ENCODE measurements at regions not wholly inside any gene's neighbourhood (a gene's known extent, or its start where the extent isn't known, plus 50 kb on each side); places are given as distances from the start of the nearest gene placed in this dataset.
A peak's percentile ranks its signal among the peaks of the same experiment; 100 is the strongest.

DNA sequence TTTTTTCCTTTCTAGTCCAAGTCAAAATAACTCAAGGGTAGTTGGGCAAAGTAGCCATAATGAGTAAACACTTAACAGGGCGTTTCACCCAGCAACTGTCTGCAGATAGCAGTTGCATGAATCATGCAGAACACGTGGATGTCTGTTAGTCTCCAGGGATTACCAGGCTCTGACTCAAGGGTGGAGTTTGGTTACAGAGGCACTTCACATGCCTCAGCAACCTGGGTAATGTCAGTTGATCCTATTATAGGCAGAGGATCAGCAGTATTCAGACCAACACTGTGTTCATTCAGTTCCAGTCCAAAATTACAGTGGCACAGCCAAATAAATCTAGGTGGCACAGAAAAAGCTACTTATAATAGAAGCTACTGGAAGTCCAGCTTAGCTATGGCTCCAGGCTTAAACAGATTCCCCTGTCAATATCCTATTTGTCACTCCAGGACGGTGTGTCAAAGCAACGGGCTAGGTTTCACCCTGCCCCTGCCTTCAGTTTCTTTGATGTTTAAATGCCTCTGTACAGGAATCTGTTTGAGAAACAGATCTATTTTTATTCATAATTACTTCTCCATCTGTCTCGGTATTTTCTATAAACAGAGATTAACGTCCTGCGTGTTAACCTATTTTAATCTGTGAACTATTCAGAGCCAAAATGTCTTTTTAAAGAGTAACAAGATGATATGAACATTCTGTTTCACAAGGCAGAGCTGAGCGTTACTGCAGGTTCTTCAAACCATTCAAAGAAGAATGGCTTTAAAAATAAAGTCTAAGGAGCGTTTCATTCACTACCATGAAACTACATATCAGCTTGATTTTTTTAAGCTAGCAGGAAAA is 162.6 kb upstream of the AKR1E2 start (continued):
- TF ChIP-seq, protein P1, sequence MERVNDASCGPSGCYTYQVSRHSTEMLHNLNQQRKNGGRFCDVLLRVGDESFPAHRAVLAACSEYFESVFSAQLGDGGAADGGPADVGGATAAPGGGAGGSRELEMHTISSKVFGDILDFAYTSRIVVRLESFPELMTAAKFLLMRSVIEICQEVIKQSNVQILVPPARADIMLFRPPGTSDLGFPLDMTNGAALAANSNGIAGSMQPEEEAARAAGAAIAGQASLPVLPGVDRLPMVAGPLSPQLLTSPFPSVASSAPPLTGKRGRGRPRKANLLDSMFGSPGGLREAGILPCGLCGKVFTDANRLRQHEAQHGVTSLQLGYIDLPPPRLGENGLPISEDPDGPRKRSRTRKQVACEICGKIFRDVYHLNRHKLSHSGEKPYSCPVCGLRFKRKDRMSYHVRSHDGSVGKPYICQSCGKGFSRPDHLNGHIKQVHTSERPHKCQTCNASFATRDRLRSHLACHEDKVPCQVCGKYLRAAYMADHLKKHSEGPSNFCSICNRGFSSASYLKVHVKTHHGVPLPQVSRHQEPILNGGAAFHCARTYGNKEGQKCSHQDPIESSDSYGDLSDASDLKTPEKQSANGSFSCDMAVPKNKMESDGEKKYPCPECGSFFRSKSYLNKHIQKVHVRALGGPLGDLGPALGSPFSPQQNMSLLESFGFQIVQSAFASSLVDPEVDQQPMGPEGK (tag by site-specific recombination; IDR thresholded peaks at IDR 0.05): peak; percentile 47; the same call in 1 of the 2 replicates
- TF ChIP-seq ZNF843 (tag by site-specific recombination; IDR thresholded peaks at IDR 0.05) (peak; percentile 84), ZNF76 (tag by site-specific recombination; IDR thresholded peaks at IDR 0.05; ENCODE audit: borderline replicate concordance, low read depth) (peak; percentile 77), ZNF791 (tag by site-specific recombination; IDR thresholded peaks at IDR 0.05) (no peak), ZSCAN23 (tag by site-specific recombination; IDR thresholded peaks at IDR 0.05) (peak; percentile 69; the same call in 1 of the 2 replicates), ZNF654 (tag by site-specific recombination; IDR thresholded peaks at IDR 0.05; ENCODE audit: low read depth) (peak; percentile 4; the same call in 1 of the 2 replicates), ZNF335 (tag by site-specific recombination; conservative IDR thresholded peaks at IDR 0.05) (peak; percentile 33; the same call in 1 of the 2 replicates), ZNF174 (tag by site-specific recombination; IDR thresholded peaks at IDR 0.05) (no peak), SETDB1 (IDR thresholded peaks at IDR 0.05; ENCODE audit: insufficient read length, low read length) (peak; percentile 34), OVOL3 (tag by site-specific recombination; IDR thresholded peaks at IDR 0.05) (peak; percentile 80; the same call in 1 of the 2 replicates), ZNF18 (tag by site-specific recombination; IDR thresholded peaks at IDR 0.05) (no peak), GLI4 (tag by site-specific recombination; IDR thresholded peaks at IDR 0.05) (no peak), ZNF580 (tag by site-specific recombination; IDR thresholded peaks at IDR 0.05) (peak; percentile 66), ZNF629 (tag by site-specific recombination; IDR thresholded peaks at IDR 0.05) (peak; percentile 91), KLF1 (tag by site-specific recombination; IDR thresholded peaks at IDR 0.05) (peak; percentile 93), ZNF2 (tag by site-specific recombination; IDR thresholded peaks at IDR 0.05) (no peak; the same call in 1 of the 2 replicates), ZBTB48 (tag by site-specific recombination; IDR thresholded peaks at IDR 0.05) (no peak), ZNF391 (tag by site-specific recombination; IDR thresholded peaks at IDR 0.05; ENCODE audit: borderline replicate concordance, low read depth) (peak; percentile 80; the same call in 1 of the 2 replicates), ZNF600 (tag by site-specific recombination; IDR thresholded peaks at IDR 0.05) (peak; percentile 79)
- TF ChIP-seq, protein P2, sequence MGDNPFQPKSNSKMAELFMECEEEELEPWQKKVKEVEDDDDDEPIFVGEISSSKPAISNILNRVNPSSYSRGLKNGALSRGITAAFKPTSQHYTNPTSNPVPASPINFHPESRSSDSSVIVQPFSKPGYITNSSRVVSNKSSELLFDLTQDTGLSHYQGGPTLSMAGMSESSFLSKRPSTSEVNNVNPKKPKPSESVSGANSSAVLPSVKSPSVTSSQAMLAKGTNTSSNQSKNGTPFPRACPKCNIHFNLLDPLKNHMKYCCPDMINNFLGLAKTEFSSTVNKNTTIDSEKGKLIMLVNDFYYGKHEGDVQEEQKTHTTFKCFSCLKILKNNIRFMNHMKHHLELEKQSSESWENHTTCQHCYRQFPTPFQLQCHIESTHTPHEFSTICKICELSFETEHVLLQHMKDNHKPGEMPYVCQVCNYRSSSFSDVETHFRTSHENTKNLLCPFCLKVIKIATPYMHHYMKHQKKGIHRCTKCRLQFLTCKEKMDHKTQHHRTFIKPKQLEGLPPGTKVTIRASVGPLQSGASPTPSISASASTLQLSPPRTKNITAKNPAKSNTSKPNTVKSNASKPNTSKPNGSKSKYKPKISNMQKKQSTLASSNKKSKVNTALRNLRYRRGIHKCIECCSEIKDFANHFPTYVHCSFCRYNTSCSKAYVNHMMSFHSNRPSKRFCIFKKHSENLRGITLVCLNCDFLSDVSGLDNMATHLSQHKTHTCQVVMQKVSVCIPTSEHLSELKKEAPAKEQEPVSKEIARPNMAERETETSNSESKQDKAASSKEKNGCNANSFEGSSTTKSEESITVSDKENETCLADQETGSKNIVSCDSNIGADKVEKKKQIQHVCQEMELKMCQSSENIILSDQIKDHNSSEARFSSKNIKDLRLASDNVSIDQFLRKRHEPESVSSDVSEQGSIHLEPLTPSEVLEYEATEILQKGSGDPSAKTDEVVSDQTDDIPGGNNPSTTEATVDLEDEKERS (tag by site-specific recombination; IDR thresholded peaks at IDR 0.05): peak; percentile 44; the same call in 1 of the 2 replicates
- TF ChIP-seq, protein P3, sequence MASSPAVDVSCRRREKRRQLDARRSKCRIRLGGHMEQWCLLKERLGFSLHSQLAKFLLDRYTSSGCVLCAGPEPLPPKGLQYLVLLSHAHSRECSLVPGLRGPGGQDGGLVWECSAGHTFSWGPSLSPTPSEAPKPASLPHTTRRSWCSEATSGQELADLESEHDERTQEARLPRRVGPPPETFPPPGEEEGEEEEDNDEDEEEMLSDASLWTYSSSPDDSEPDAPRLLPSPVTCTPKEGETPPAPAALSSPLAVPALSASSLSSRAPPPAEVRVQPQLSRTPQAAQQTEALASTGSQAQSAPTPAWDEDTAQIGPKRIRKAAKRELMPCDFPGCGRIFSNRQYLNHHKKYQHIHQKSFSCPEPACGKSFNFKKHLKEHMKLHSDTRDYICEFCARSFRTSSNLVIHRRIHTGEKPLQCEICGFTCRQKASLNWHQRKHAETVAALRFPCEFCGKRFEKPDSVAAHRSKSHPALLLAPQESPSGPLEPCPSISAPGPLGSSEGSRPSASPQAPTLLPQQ (tag by site-specific recombination; IDR thresholded peaks at IDR 0.05): peak; percentile 73
- TF ChIP-seq, protein P4, sequence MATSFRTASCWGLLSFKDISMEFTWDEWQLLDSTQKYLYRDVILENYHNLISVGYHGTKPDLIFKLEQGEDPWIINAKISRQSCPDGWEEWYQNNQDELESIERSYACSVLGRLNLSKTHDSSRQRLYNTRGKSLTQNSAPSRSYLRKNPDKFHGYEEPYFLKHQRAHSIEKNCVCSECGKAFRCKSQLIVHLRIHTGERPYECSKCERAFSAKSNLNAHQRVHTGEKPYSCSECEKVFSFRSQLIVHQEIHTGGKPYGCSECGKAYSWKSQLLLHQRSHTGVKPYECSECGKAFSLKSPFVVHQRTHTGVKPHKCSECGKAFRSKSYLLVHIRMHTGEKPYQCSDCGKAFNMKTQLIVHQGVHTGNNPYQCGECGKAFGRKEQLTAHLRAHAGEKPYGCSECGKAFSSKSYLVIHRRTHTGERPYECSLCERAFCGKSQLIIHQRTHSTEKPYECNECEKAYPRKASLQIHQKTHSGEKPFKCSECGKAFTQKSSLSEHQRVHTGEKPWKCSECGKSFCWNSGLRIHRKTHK (tag by site-specific recombination; IDR thresholded peaks at IDR 0.05): no peak
- TF ChIP-seq, protein P5, sequence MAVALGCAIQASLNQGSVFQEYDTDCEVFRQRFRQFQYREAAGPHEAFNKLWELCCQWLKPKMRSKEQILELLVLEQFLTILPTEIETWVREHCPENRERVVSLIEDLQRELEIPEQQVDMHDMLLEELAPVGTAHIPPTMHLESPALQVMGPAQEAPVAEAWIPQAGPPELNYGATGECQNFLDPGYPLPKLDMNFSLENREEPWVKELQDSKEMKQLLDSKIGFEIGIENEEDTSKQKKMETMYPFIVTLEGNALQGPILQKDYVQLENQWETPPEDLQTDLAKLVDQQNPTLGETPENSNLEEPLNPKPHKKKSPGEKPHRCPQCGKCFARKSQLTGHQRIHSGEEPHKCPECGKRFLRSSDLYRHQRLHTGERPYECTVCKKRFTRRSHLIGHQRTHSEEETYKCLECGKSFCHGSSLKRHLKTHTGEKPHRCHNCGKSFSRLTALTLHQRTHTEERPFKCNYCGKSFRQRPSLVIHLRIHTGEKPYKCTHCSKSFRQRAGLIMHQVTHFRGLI (tag by site-specific recombination; IDR thresholded peaks at IDR 0.05): peak; percentile 79; the same call in 1 of the 2 replicates
